Occipital lobe (tissue), 1 donor: ENCODE measurements at regions not wholly inside any gene's neighbourhood (a gene's known extent, or its start where the extent isn't known, plus 50 kb on each side); places are given as distances from the start of the nearest gene placed in this dataset.
A peak's percentile ranks its signal among the peaks of the same experiment; 100 is the strongest.
"Not testable (repeated sequence)": the region's sequence is repeated elsewhere in the genome, so short reads cannot be mapped to it uniquely, and the experiment has no call there.

Experiments used
- DNase-seq: peaks from one replicate; lab custom pipeline; 2025; lab: John Stamatoyannopoulos, UW

- DNase-seq, result no peak
Observed at GRCh38 chr9:108765265-108765664, 90.5 kb downstream of the ACTL7B start.

GRCh38 chr9:108762348-108763055, 93.3 kb downstream of the ACTL7B start:
- no peak for DNase-seq

- peak; percentile 16 for DNase-seq
Observed at GRCh38 chr9:108761655-108762347, 94.0 kb downstream of the ACTL7B start.

- no peak for DNase-seq
Observed at GRCh38 chr9:108760841-108761240, 94.9 kb downstream of the ACTL7B start.

GRCh38 chr9:108759835-108760234, 96.0 kb downstream of the ACTL7B start:
- DNase-seq, result no peak

- DNase-seq, result no peak
Observed at GRCh38 chr9:108759399-108759798, 96.4 kb downstream of the ACTL7B start.

GRCh38 chr9:108756746-108757490, 98.9 kb downstream of the ACTL7B start:
- DNase-seq, result no peak

- no peak for DNase-seq
Observed at GRCh38 chr9:108755979-108756378, 99.8 kb downstream of the ACTL7B start.

GRCh38 chr9:108751369-108751768, 104.4 kb downstream of the ACTL7B start:
- DNase-seq, result no peak

- no peak for DNase-seq
Observed at GRCh38 chr9:108750661-108751215, 105.0 kb downstream of the ACTL7B start.

GRCh38 chr9:108748776-108749175, 107.0 kb downstream of the ACTL7B start:
- DNase-seq, result no peak

GRCh38 chr9:108746864-108747263, 108.9 kb downstream of the ACTL7B start:
- DNase-seq, result no peak

GRCh38 chr9:108746001-108746400, 109.8 kb downstream of the ACTL7B start:
- DNase-seq, result no peak

- DNase-seq, result no peak
Observed at GRCh38 chr9:108744641-108745040, 111.1 kb downstream of the ACTL7B start.

- no peak for DNase-seq
Observed at GRCh38 chr9:108743901-108744371, 111.8 kb downstream of the ACTL7B start.

GRCh38 chr9:108743416-108743815, 112.4 kb downstream of the ACTL7B start:
- no peak for DNase-seq

GRCh38 chr9:108742191-108742590, 113.6 kb downstream of the ACTL7B start:
- no peak for DNase-seq

- not testable (repeated sequence) for DNase-seq
Observed at GRCh38 chr9:108731292-108731691, 124.5 kb downstream of the ACTL7B start.

GRCh38 chr9:108727580-108728111, 128.1 kb downstream of the ACTL7B start:
- peak; percentile 36 for DNase-seq

- DNase-seq, result no peak
Observed at GRCh38 chr9:108724652-108725051, 131.1 kb downstream of the ACTL7B start.

- DNase-seq, result no peak
Observed at GRCh38 chr9:108724122-108724521, 131.7 kb downstream of the ACTL7B start.

- no peak for DNase-seq
Observed at GRCh38 chr9:108722396-108722795, 133.4 kb downstream of the ACTL7B start.
